Urothelium cell line (cell line): ENCODE measurements at regions not wholly inside any gene's neighbourhood (a gene's known extent, or its start where the extent isn't known, plus 50 kb on each side); places are given as distances from the start of the nearest gene placed in this dataset.

Experiments
- DNase-seq: peaks from one replicate; pipeline ENCODE4 v3.0.0; 2011; ENCODE audit warnings: low spot score, mixed read lengths
- FAIRE-seq: peaks from 2 replicates; lab custom pipeline; 2011; peaks lifted over from hg19 to GRCh38; lab: Jason Lieb, UNC

GRCh38 chr13:37412241-37412921 is 186.2 kb downstream of the POSTN start:
- FAIRE-seq (no peak), DNase-seq (no peak)

- no peak for FAIRE-seq
- DNase-seq = no peak
Observed at GRCh38 chr13:37410316-37410715, 188.3 kb downstream of the POSTN start.

- no peak for FAIRE-seq
Observed at GRCh38 chr13:37409756-37410155, 188.8 kb downstream of the POSTN start.

GRCh38 chr13:37407156-37407555 is 191.4 kb downstream of the POSTN start:
- DNase-seq (no peak), FAIRE-seq (no peak)

More at GRCh38 chr13:37409756-37410155, 188.8 kb downstream of the POSTN start:
- no peak for DNase-seq

- DNase-seq (no peak), FAIRE-seq (no peak)
Observed at GRCh38 chr13:37406031-37406430, 192.5 kb downstream of the POSTN start.

- FAIRE-seq (no peak), DNase-seq (no peak)
Observed at GRCh38 chr13:37403776-37404527, 194.6 kb downstream of the POSTN start.

- no peak for FAIRE-seq
- DNase-seq = no peak
Observed at GRCh38 chr13:37401721-37402120, 196.8 kb downstream of the POSTN start.

GRCh38 chr13:37397535-37397934 is 201.0 kb downstream of the POSTN start:
- DNase-seq = no peak
- no peak for FAIRE-seq

- no peak for FAIRE-seq
- DNase-seq = no peak
Observed at GRCh38 chr13:37395544-37395943, 203.0 kb downstream of the POSTN start.

- no peak for DNase-seq
- FAIRE-seq = no peak
Observed at GRCh38 chr13:37392389-37392788, 206.2 kb downstream of the POSTN start.

- no peak for DNase-seq
- no peak for FAIRE-seq
Observed at GRCh38 chr13:37390735-37391134, 207.8 kb downstream of the POSTN start.

GRCh38 chr13:37385956-37386670 is 212.5 kb downstream of the POSTN start:
- no peak for FAIRE-seq
- DNase-seq = no peak

GRCh38 chr13:37385248-37385647 is 213.3 kb downstream of the POSTN start:
- DNase-seq (no peak), FAIRE-seq (no peak)

- no peak for DNase-seq
Observed at GRCh38 chr13:37383856-37384370, 214.7 kb downstream of the POSTN start.

GRCh38 chr13:37383046-37383445 is 215.5 kb downstream of the POSTN start:
- DNase-seq (no peak), FAIRE-seq (no peak)

More at GRCh38 chr13:37383856-37384370, 214.7 kb downstream of the POSTN start:
- FAIRE-seq = no peak

- FAIRE-seq = no peak
- no peak for DNase-seq
Observed at GRCh38 chr13:37382146-37382545, 216.4 kb downstream of the POSTN start.

- FAIRE-seq (no peak), DNase-seq (no peak)
Observed at GRCh38 chr13:37381502-37381901, 217.1 kb downstream of the POSTN start.

- DNase-seq = no peak
Observed at GRCh38 chr13:37379841-37380240, 218.7 kb downstream of the POSTN start.

GRCh38 chr13:37375724-37376123 is 222.8 kb downstream of the POSTN start:
- FAIRE-seq (no peak), DNase-seq (no peak)

More at GRCh38 chr13:37379841-37380240, 218.7 kb downstream of the POSTN start:
- no peak for FAIRE-seq

- DNase-seq (no peak), FAIRE-seq (no peak)
Observed at GRCh38 chr13:37375071-37375470, 223.5 kb downstream of the POSTN start.

GRCh38 chr13:37369616-37370015 is 229.0 kb downstream of the POSTN start:
- DNase-seq = no peak
- no peak for FAIRE-seq
